ENCODE measurements at regions not wholly inside any gene's neighbourhood (a gene's known extent, or its start where the extent isn't known, plus 50 kb on each side); places are given as distances from the start of the nearest gene placed in this dataset.

DNA sequence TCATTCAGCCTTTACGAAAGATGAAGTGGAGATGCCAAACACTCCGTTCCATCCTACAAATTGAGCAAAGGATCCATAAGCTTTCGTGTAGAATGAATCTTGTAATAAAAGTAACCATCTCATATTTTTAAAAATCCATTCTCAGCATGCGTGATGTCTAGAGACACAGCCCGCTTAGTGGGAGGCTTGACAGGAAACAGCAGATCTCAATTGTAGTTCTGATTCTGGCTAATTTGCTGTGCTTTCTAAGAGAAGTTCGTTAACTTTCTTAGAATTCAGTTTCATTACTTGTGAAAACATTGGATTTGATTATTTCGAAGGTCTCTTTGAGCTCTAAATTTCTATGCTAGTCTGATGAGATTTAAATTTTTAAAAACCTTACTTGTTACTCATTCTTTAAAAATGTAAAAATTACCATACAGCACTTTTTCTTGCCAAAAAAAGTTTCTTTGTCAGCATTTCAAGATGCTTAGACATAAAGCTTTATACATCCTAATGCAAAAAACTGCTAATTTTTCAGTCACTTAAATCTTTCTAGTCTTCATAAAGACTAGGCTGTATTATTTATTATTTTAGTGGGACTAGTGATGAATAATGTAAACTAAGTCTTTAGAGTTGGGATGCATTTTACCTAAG lies 66.9 kb upstream of the NEIL3 start:
- TF ChIP-seq, protein P1, sequence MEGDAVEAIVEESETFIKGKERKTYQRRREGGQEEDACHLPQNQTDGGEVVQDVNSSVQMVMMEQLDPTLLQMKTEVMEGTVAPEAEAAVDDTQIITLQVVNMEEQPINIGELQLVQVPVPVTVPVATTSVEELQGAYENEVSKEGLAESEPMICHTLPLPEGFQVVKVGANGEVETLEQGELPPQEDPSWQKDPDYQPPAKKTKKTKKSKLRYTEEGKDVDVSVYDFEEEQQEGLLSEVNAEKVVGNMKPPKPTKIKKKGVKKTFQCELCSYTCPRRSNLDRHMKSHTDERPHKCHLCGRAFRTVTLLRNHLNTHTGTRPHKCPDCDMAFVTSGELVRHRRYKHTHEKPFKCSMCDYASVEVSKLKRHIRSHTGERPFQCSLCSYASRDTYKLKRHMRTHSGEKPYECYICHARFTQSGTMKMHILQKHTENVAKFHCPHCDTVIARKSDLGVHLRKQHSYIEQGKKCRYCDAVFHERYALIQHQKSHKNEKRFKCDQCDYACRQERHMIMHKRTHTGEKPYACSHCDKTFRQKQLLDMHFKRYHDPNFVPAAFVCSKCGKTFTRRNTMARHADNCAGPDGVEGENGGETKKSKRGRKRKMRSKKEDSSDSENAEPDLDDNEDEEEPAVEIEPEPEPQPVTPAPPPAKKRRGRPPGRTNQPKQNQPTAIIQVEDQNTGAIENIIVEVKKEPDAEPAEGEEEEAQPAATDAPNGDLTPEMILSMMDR (IDR thresholded peaks at IDR 0.05), result no peak
- TF ChIP-seq POLR2A (IDR thresholded peaks at IDR 0.05), result no peak
